ENCODE measurements at regions not wholly inside any gene's neighbourhood (a gene's known extent, or its start where the extent isn't known, plus 50 kb on each side); places are given as distances from the start of the nearest gene placed in this dataset.

GRCh38 chr5:164798110-164798509 lies 1292.7 kb downstream of the MAT2B start:
- Histone ChIP-seq H3K36me3 (ENCODE audit: control insufficient read depth in 1 of 2, insufficient read depth in 2 of 2, low read length in 1 of 2) (no peaks in the 10 kb centered on the region), H3K27me3 (ENCODE audit: control insufficient read depth in 1 of 2, insufficient read depth in 2 of 2, low read length in 1 of 2) (no peaks in the 10 kb centered on the region), H3K4me1 (ENCODE audit: control insufficient read depth in 1 of 2, insufficient read depth in 2 of 2, low read length in 2 of 2) (no peaks in the 10 kb centered on the region), H3K9me3 (ENCODE audit: control insufficient read depth, low read length) (peaks cover 2% of the 10 kb centered on the region), H3K4me3 (ENCODE audit: low read length in 2 of 2) (no peak overlapping the region), H3K27ac (ENCODE audit: low read depth in 1 of 2, low read length in 2 of 2) (no peak overlapping the region)
- ATAC-seq (ENCODE audit: low FRiP score) (no peak), DNase-seq (no peak)
- intact Hi-C loops (cut with DNase I), result no loop called here
- WGBS, 2 donors, result 59 to 67% methylated on average over 3 of the region's 3 CpGs

GRCh38 chr5:164799391-164799790 lies 1294.0 kb downstream of the MAT2B start:
- H3K4me3 ChIP-seq (ENCODE audit: low read length in 2 of 2), result no peak overlapping the region
- WGBS, 2 donors, result 51 to 59% methylated on average over 2 of the region's 2 CpGs
- no peaks in the 10 kb centered on the region for H3K4me1 ChIP-seq (ENCODE audit: control insufficient read depth in 1 of 2, insufficient read depth in 2 of 2, low read length in 2 of 2)
- DNase-seq, result no peak
- no peaks in the 10 kb centered on the region for H3K27me3 ChIP-seq (ENCODE audit: control insufficient read depth in 1 of 2, insufficient read depth in 2 of 2, low read length in 1 of 2)
- intact Hi-C loops (cut with DNase I), result no loop called here
- no peaks in the 10 kb centered on the region for H3K36me3 ChIP-seq (ENCODE audit: control insufficient read depth in 1 of 2, insufficient read depth in 2 of 2, low read length in 1 of 2)
- no peak overlapping the region for H3K27ac ChIP-seq (ENCODE audit: low read depth in 1 of 2, low read length in 2 of 2)
- H3K9me3 ChIP-seq (ENCODE audit: control insufficient read depth, low read length), result peaks cover 2% of the 10 kb centered on the region
- no peak for ATAC-seq (ENCODE audit: low FRiP score)

- H3K27me3 ChIP-seq (ENCODE audit: control insufficient read depth in 1 of 2, insufficient read depth in 2 of 2, low read length in 1 of 2), result no peaks in the 10 kb centered on the region
- H3K9me3 ChIP-seq (ENCODE audit: control insufficient read depth, low read length), result peaks cover 2% of the 10 kb centered on the region
- no peak overlapping the region for H3K27ac ChIP-seq (ENCODE audit: low read depth in 1 of 2, low read length in 2 of 2)
- 80 to 81% methylated on average over 4 of the region's 4 CpGs for WGBS, 2 donors
- no peak overlapping the region for H3K4me3 ChIP-seq (ENCODE audit: low read length in 2 of 2)
- no peaks in the 10 kb centered on the region for H3K36me3 ChIP-seq (ENCODE audit: control insufficient read depth in 1 of 2, insufficient read depth in 2 of 2, low read length in 1 of 2)
- intact Hi-C loops (cut with DNase I), result no loop called here
- ATAC-seq (ENCODE audit: low FRiP score) (no peak), DNase-seq (no peak)
- no peaks in the 10 kb centered on the region for H3K4me1 ChIP-seq (ENCODE audit: control insufficient read depth in 1 of 2, insufficient read depth in 2 of 2, low read length in 2 of 2)
These were observed 1296.5 kb downstream of the MAT2B start for GRCh38 chr5:164801910-164802309.

GRCh38 chr5:164809821-164810220 lies 1304.4 kb downstream of the MAT2B start:
- Histone ChIP-seq H3K27me3 (ENCODE audit: control insufficient read depth in 1 of 2, insufficient read depth in 2 of 2, low read length in 1 of 2) (no peaks in the 10 kb centered on the region), H3K36me3 (ENCODE audit: control insufficient read depth in 1 of 2, insufficient read depth in 2 of 2, low read length in 1 of 2) (no peaks in the 10 kb centered on the region), H3K4me1 (ENCODE audit: control insufficient read depth in 1 of 2, insufficient read depth in 2 of 2, low read length in 2 of 2) (no peaks in the 10 kb centered on the region), H3K4me3 (ENCODE audit: low read length in 2 of 2) (no peak overlapping the region), H3K9me3 (ENCODE audit: control insufficient read depth, low read length) (no peaks in the 10 kb centered on the region), H3K27ac (ENCODE audit: low read depth in 1 of 2, low read length in 2 of 2) (no peak overlapping the region)
- intact Hi-C loops (cut with DNase I), result no loop called here
- no peak for DNase-seq
- ATAC-seq (ENCODE audit: low FRiP score), result no peak

GRCh38 chr5:164818445-164818844 lies 1313.0 kb downstream of the MAT2B start:
- H3K27ac ChIP-seq (ENCODE audit: low read depth in 1 of 2, low read length in 2 of 2), result no peak overlapping the region
- no peak for DNase-seq
- no peak overlapping the region for H3K4me3 ChIP-seq (ENCODE audit: low read length in 2 of 2)
- H3K9me3 ChIP-seq (ENCODE audit: control insufficient read depth, low read length), result no peaks in the 10 kb centered on the region
- WGBS, 2 donors, result 10 to 12% methylated on average over 1 of the region's 1 CpG
- no peaks in the 10 kb centered on the region for H3K27me3 ChIP-seq (ENCODE audit: control insufficient read depth in 1 of 2, insufficient read depth in 2 of 2, low read length in 1 of 2)
- no peaks in the 10 kb centered on the region for H3K36me3 ChIP-seq (ENCODE audit: control insufficient read depth in 1 of 2, insufficient read depth in 2 of 2, low read length in 1 of 2)
- H3K4me1 ChIP-seq (ENCODE audit: control insufficient read depth in 1 of 2, insufficient read depth in 2 of 2, low read length in 2 of 2), result no peaks in the 10 kb centered on the region
- no peak for ATAC-seq (ENCODE audit: low FRiP score)
- intact Hi-C loops (cut with DNase I), result no loop called here

- Histone ChIP-seq H3K4me1 (ENCODE audit: control insufficient read depth in 1 of 2, insufficient read depth in 2 of 2, low read length in 2 of 2) (no peaks in the 10 kb centered on the region), H3K27ac (ENCODE audit: low read depth in 1 of 2, low read length in 2 of 2) (no peak overlapping the region), H3K9me3 (ENCODE audit: control insufficient read depth, low read length) (no peaks in the 10 kb centered on the region), H3K27me3 (ENCODE audit: control insufficient read depth in 1 of 2, insufficient read depth in 2 of 2, low read length in 1 of 2) (no peaks in the 10 kb centered on the region), H3K4me3 (ENCODE audit: low read length in 2 of 2) (no peak overlapping the region), H3K36me3 (ENCODE audit: control insufficient read depth in 1 of 2, insufficient read depth in 2 of 2, low read length in 1 of 2) (no peaks in the 10 kb centered on the region)
- WGBS, 2 donors, result 14 to 33% methylated on average over 6 of the region's 6 CpGs
- intact Hi-C loops (cut with DNase I), result no loop called here
- no peak for ATAC-seq (ENCODE audit: low FRiP score)
- DNase-seq, result no peak
These were observed 1319.3 kb downstream of the MAT2B start for GRCh38 chr5:164824671-164825070.

- no peak overlapping the region for H3K4me3 ChIP-seq (ENCODE audit: low read length in 2 of 2)
- WGBS, 2 donors, result 70 to 75% methylated on average over 6 of the region's 6 CpGs
- ATAC-seq (ENCODE audit: low FRiP score), result no peak
- H3K27me3 ChIP-seq (ENCODE audit: control insufficient read depth in 1 of 2, insufficient read depth in 2 of 2, low read length in 1 of 2), result no peaks in the 10 kb centered on the region
- H3K27ac ChIP-seq (ENCODE audit: low read depth in 1 of 2, low read length in 2 of 2), result no peak overlapping the region
- intact Hi-C loops (cut with DNase I), result no loop called here
- no peaks in the 10 kb centered on the region for H3K4me1 ChIP-seq (ENCODE audit: control insufficient read depth in 1 of 2, insufficient read depth in 2 of 2, low read length in 2 of 2)
- H3K9me3 ChIP-seq (ENCODE audit: control insufficient read depth, low read length), result no peaks in the 10 kb centered on the region
- H3K36me3 ChIP-seq (ENCODE audit: control insufficient read depth in 1 of 2, insufficient read depth in 2 of 2, low read length in 1 of 2), result no peaks in the 10 kb centered on the region
- DNase-seq, result no peak
These were observed 1327.1 kb downstream of the MAT2B start for GRCh38 chr5:164832516-164832915.

GRCh38 chr5:164844348-164844747 lies 1338.9 kb downstream of the MAT2B start:
- WGBS, 2 donors, result 84% methylated on average over 5 of the region's 5 CpGs

GRCh38 chr5:164860896-164861295 lies 1355.5 kb downstream of the MAT2B start:
- no peak overlapping the region for H3K27ac ChIP-seq (ENCODE audit: low read depth in 1 of 2, low read length in 2 of 2)
- H3K4me3 ChIP-seq (ENCODE audit: low read length in 2 of 2), result no peak overlapping the region
- intact Hi-C loops (cut with DNase I), result no loop called here
- WGBS, 2 donors, result 72 to 81% methylated on average over 2 of the region's 2 CpGs
- ATAC-seq (ENCODE audit: low FRiP score), result no peak
- no peak for DNase-seq
- H3K9me3 ChIP-seq (ENCODE audit: control insufficient read depth, low read length), result no peaks in the 10 kb centered on the region
- no peaks in the 10 kb centered on the region for H3K4me1 ChIP-seq (ENCODE audit: control insufficient read depth in 1 of 2, insufficient read depth in 2 of 2, low read length in 2 of 2)
- no peaks in the 10 kb centered on the region for H3K36me3 ChIP-seq (ENCODE audit: control insufficient read depth in 1 of 2, insufficient read depth in 2 of 2, low read length in 1 of 2)
- H3K27me3 ChIP-seq (ENCODE audit: control insufficient read depth in 1 of 2, insufficient read depth in 2 of 2, low read length in 1 of 2), result no peaks in the 10 kb centered on the region

More at GRCh38 chr5:164844348-164844747, 1338.9 kb downstream of the MAT2B start:
- no peaks in the 10 kb centered on the region for H3K27me3 ChIP-seq (ENCODE audit: control insufficient read depth in 1 of 2, insufficient read depth in 2 of 2, low read length in 1 of 2)
- intact Hi-C loops (cut with DNase I), result no loop called here
- H3K4me1 ChIP-seq (ENCODE audit: control insufficient read depth in 1 of 2, insufficient read depth in 2 of 2, low read length in 2 of 2), result no peaks in the 10 kb centered on the region
- no peaks in the 10 kb centered on the region for H3K9me3 ChIP-seq (ENCODE audit: control insufficient read depth, low read length)
- no peak for ATAC-seq (ENCODE audit: low FRiP score)
- H3K36me3 ChIP-seq (ENCODE audit: control insufficient read depth in 1 of 2, insufficient read depth in 2 of 2, low read length in 1 of 2), result no peaks in the 10 kb centered on the region
- DNase-seq, result no peak
- H3K27ac ChIP-seq (ENCODE audit: low read depth in 1 of 2, low read length in 2 of 2), result no peak overlapping the region
- H3K4me3 ChIP-seq (ENCODE audit: low read length in 2 of 2), result no peak overlapping the region

Data from aorta (tissue), 5 donors.